Hematopoietic multipotent progenitor cell treated with erythropoietin and hydrocortisone succinate and interleukin-3 and kit ligand, for 8 days (in vitro differentiated cells): ENCODE measurements at regions not wholly inside any gene's neighbourhood (a gene's known extent, or its start where the extent isn't known, plus 50 kb on each side); places are given as distances from the start of the nearest gene placed in this dataset.

Source experiments
- DNase-seq: peaks from one replicate; pipeline ENCODE4 v3.0.0-alpha.2; 2015

GRCh38 chr2:20150110-20150706 lies 74.7 kb downstream of the SDC1 start:
- no peak for DNase-seq

- DNase-seq = no peak
Observed at GRCh38 chr2:20149703-20150030, 75.3 kb downstream of the SDC1 start.

- no peak for DNase-seq
Observed at GRCh38 chr2:20148923-20149702, 75.8 kb downstream of the SDC1 start.

- no peak for DNase-seq
Observed at GRCh38 chr2:20148426-20148922, 76.5 kb downstream of the SDC1 start.

GRCh38 chr2:20147351-20147750 lies 77.6 kb downstream of the SDC1 start:
- no peak for DNase-seq

- DNase-seq = no peak
Observed at GRCh38 chr2:20146401-20146800, 78.5 kb downstream of the SDC1 start.

GRCh38 chr2:20145497-20146193 lies 79.3 kb downstream of the SDC1 start:
- DNase-seq = no peak

- no peak for DNase-seq
Observed at GRCh38 chr2:20144861-20145260, 80.1 kb downstream of the SDC1 start.

- DNase-seq = no peak
Observed at GRCh38 chr2:20144196-20144595, 80.7 kb downstream of the SDC1 start.

GRCh38 chr2:20143263-20143662 lies 81.7 kb downstream of the SDC1 start:
- no peak for DNase-seq

GRCh38 chr2:20141806-20142205 lies 83.1 kb downstream of the SDC1 start:
- no peak for DNase-seq

GRCh38 chr2:20141056-20141762 lies 83.7 kb downstream of the SDC1 start:
- no peak for DNase-seq

- DNase-seq = no peak
Observed at GRCh38 chr2:20140321-20141055, 84.4 kb downstream of the SDC1 start.

GRCh38 chr2:20139407-20140172 lies 85.3 kb downstream of the SDC1 start:
- no peak for DNase-seq

GRCh38 chr2:20138696-20139095 lies 86.2 kb downstream of the SDC1 start:
- DNase-seq = no peak

- DNase-seq = no peak
Observed at GRCh38 chr2:20137884-20138283, 86.5 kb upstream of the LAPTM4A start.

GRCh38 chr2:20137131-20137571 lies 85.7 kb upstream of the LAPTM4A start:
- DNase-seq = no peak

GRCh38 chr2:20136149-20136548 lies 84.7 kb upstream of the LAPTM4A start:
- no peak for DNase-seq

GRCh38 chr2:20135631-20136050 lies 84.2 kb upstream of the LAPTM4A start:
- peak; percentile 60 for DNase-seq

- DNase-seq = no peak
Observed at GRCh38 chr2:20132990-20133535, 81.6 kb upstream of the LAPTM4A start.
